Central memory CD8-positive, alpha-beta T cell (primary cell): ENCODE measurements at regions not wholly inside any gene's neighbourhood (a gene's known extent, or its start where the extent isn't known, plus 50 kb on each side); places are given as distances from the start of the nearest gene placed in this dataset.

ENCODE experiments used
- ATAC-seq: fragments of 150-1000 bp; cut with Tn5 transposase; replicated peaks from 2 replicates; pipeline ENCODE4 v1.10.0; 2022; ENCODE audit warnings: mild to moderate bottlenecking, moderate FRiP score, moderate number of reproducible peaks; ENCODE audit not compliant: poor library complexity, severe bottlenecking; ENCODE audit errors: extremely low read depth
- DNase-seq, 2 donors: peaks; one replicate each; pipeline ENCODE4 v3.0.0; 2021; ENCODE audit warnings: low spot score in 2 of 2
- H3K27ac Mint-ChIP-seq: one replicate; pipeline ENCODE4 v1.8.0; 2022; ENCODE audit warnings: low read depth, mild to moderate bottlenecking, moderate library complexity, mixed read lengths
- H3K27me3 Mint-ChIP-seq: one replicate; pipeline ENCODE4 v1.8.0; 2022; ENCODE audit warnings: mixed read lengths
- H3K36me3 Mint-ChIP-seq: one replicate; pipeline ENCODE4 v1.8.0; 2022; ENCODE audit warnings: mild to moderate bottlenecking, moderate library complexity, mixed read lengths; ENCODE audit not compliant: insufficient read depth
- H3K4me1 Mint-ChIP-seq: one replicate; pipeline ENCODE4 v1.8.0; 2022; ENCODE audit warnings: mixed read lengths
- H3K4me3 Mint-ChIP-seq: one replicate; pipeline ENCODE4 v1.8.0; 2022; ENCODE audit warnings: mild to moderate bottlenecking, moderate library complexity, mixed read lengths
- H3K9me3 Mint-ChIP-seq: one replicate; pipeline ENCODE4 v1.8.0; 2022; ENCODE audit warnings: mixed read lengths

- DNase-seq, result no peak
- H3K4me1 Mint-ChIP-seq, result no peaks in the 10 kb centered on the region
- H3K27ac Mint-ChIP-seq, result no peak overlapping the region
- no peak for ATAC-seq
- no peaks in the 10 kb centered on the region for H3K36me3 Mint-ChIP-seq
- H3K9me3 Mint-ChIP-seq, result no peaks in the 10 kb centered on the region
- H3K4me3 Mint-ChIP-seq, result no peak overlapping the region
- H3K27me3 Mint-ChIP-seq, result peaks cover 5% of the 10 kb centered on the region
Measured at GRCh38 chr7:108719631-108720030, 150.0 kb downstream of the DNAJB9 start.

- no peaks in the 10 kb centered on the region for H3K27me3 Mint-ChIP-seq
- no peak overlapping the region for H3K27ac Mint-ChIP-seq
- no peak overlapping the region for H3K4me3 Mint-ChIP-seq
- DNase-seq, result no peak
- no peak for ATAC-seq
- no peaks in the 10 kb centered on the region for H3K4me1 Mint-ChIP-seq
- no peaks in the 10 kb centered on the region for H3K9me3 Mint-ChIP-seq
- H3K36me3 Mint-ChIP-seq, result no peaks in the 10 kb centered on the region
Measured at GRCh38 chr7:108722561-108722960, 152.9 kb downstream of the DNAJB9 start.

GRCh38 chr7:108723381-108723814, 153.7 kb downstream of the DNAJB9 start:
- DNase-seq (no peak), ATAC-seq (no peak)
- Mint-ChIP-seq H3K27ac (no peak overlapping the region), H3K4me1 (no peaks in the 10 kb centered on the region), H3K27me3 (no peaks in the 10 kb centered on the region), H3K36me3 (no peaks in the 10 kb centered on the region), H3K4me3 (no peak overlapping the region), H3K9me3 (no peaks in the 10 kb centered on the region)

DNA sequence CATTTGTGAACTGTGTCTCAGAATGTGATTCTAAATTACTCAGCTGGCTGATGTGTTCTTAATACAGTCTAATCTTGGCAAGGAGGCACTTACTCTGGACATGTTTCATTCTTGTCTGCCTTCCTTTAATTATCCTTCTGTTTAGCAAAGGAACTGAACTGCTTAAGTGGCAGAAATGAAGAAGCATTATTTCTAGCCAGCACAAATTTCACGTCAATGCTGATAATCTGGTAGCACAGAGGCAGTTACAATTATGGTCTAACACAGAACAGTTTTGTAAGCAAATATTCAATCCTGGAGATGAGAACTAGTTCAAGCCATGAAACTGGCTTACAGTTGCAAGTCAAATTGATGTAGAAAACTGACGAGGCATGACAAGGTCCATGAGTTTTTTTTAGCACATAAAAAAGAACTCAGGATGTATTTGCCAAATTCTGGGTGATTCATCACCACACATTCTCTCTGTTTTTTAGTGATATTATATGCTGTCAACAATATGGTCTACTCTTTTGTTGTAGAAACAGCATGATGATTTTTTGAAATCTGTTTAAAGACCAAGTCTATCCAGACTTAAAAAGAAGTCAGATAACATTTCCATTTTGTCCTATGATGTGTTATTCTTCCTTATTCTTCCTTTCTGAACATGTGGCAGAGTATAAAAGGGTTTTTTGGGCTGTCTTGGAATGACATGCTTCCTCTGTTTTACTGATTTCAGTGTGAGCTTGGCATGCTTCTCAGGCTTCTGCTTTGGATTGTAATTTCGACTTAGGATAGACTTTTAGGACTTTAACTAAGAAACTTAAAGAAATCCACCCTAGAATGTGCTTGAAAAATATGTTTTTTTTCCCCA, 154.8 kb downstream of the DNAJB9 start:
- Mint-ChIP-seq H3K36me3 (no peaks in the 10 kb centered on the region), H3K4me3 (no peak overlapping the region), H3K9me3 (no peaks in the 10 kb centered on the region), H3K4me1 (no peaks in the 10 kb centered on the region), H3K27me3 (no peaks in the 10 kb centered on the region), H3K27ac (no peak overlapping the region)
- DNase-seq, result no peak
- no peak for ATAC-seq

DNA sequence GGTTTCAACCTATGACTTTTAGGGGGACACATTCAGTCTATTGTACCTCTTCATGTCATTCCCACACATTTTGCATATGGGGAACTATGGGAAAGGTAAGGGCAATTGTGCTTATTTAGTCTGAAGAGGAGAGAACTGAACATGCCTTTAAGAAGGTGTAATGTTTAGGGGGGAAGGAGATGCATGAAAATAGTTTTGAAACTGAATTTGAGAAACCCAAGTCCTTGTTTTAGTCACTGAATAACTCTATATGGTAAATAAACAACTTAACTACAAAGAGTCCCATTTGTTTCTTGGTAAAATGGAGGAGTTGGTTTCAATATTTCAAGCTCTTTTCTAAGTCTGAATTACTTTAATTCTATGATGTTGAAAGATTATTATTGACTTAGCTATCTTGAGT, 166.1 kb downstream of the DNAJB9 start:
- Mint-ChIP-seq H3K36me3 (no peaks in the 10 kb centered on the region), H3K27me3 (no peaks in the 10 kb centered on the region), H3K4me1 (no peaks in the 10 kb centered on the region), H3K4me3 (no peak overlapping the region), H3K27ac (no peak overlapping the region), H3K9me3 (peaks cover 5% of the 10 kb centered on the region)
- DNase-seq (no peak), ATAC-seq (no peak)

- Mint-ChIP-seq H3K27ac (no peak overlapping the region), H3K9me3 (peaks cover 5% of the 10 kb centered on the region), H3K36me3 (no peaks in the 10 kb centered on the region), H3K4me3 (no peak overlapping the region), H3K4me1 (no peaks in the 10 kb centered on the region), H3K27me3 (no peaks in the 10 kb centered on the region)
- DNase-seq (no peak), ATAC-seq (no peak)
Measured at GRCh38 chr7:108736221-108736891, 166.7 kb downstream of the DNAJB9 start.

DNA sequence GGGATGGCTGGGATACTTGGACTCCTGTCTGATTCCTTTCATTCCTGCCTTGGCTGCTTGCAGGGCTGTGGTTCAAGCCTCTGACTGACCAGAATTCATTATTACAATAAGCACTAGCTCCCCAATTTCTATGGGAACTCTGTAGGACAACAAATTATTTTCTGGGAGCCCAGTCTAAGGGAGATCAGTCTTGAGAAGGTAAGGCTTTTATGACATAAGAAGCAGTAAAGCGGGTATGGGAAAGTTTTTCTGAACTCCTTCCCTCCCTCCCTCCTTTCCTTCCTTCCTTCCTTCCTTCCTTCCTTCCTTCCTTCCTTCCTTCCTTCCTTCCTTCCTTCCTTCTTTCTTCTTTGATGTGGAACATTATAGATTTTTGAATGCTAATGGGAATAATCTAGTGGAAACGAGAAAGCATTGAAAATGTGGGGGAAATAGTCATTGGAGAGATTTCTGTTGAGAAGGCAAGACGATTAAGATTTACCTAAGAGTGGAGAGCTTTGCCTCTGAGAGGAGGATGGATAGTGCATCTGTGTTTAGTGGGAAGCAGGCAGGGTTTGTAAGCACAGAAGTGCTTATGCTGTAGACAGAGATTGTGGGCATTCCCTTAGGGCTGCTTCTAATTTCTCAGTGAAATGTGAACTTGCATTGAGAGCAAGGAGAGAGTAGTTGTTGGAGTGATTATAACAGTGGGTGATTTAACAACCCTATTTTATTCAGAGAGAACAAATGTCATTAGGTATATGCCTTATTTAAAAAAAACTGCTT, 201.5 kb downstream of the DNAJB9 start:
- no peaks in the 10 kb centered on the region for H3K36me3 Mint-ChIP-seq
- no peaks in the 10 kb centered on the region for H3K4me1 Mint-ChIP-seq
- H3K27me3 Mint-ChIP-seq, result no peaks in the 10 kb centered on the region
- no peak overlapping the region for H3K4me3 Mint-ChIP-seq
- ATAC-seq (no peak), DNase-seq (no peak)
- H3K9me3 Mint-ChIP-seq, result no peaks in the 10 kb centered on the region
- no peak overlapping the region for H3K27ac Mint-ChIP-seq

GRCh38 chr7:108771853-108772252, 202.2 kb downstream of the DNAJB9 start:
- H3K27ac Mint-ChIP-seq, result no peak overlapping the region
- H3K36me3 Mint-ChIP-seq, result no peaks in the 10 kb centered on the region
- H3K4me3 Mint-ChIP-seq, result no peak overlapping the region
- ATAC-seq (no peak), DNase-seq (no peak)
- H3K4me1 Mint-ChIP-seq, result no peaks in the 10 kb centered on the region
- no peaks in the 10 kb centered on the region for H3K9me3 Mint-ChIP-seq
- no peaks in the 10 kb centered on the region for H3K27me3 Mint-ChIP-seq

GRCh38 chr7:108777966-108778365, 208.3 kb downstream of the DNAJB9 start:
- Mint-ChIP-seq H3K36me3 (no peaks in the 10 kb centered on the region), H3K27ac (no peak overlapping the region), H3K27me3 (no peaks in the 10 kb centered on the region), H3K9me3 (no peaks in the 10 kb centered on the region), H3K4me1 (no peaks in the 10 kb centered on the region), H3K4me3 (no peak overlapping the region)
- DNase-seq, result no peak
- no peak for ATAC-seq

- Mint-ChIP-seq H3K9me3 (peaks cover 8% of the 10 kb centered on the region), H3K36me3 (no peaks in the 10 kb centered on the region), H3K27me3 (no peaks in the 10 kb centered on the region)
Measured at GRCh38 chr7:108789451-108789850, 219.8 kb downstream of the DNAJB9 start.

GRCh38 chr7:108794466-108794865, 224.8 kb downstream of the DNAJB9 start:
- Mint-ChIP-seq H3K36me3 (no peaks in the 10 kb centered on the region), H3K9me3 (peaks cover 10% of the 10 kb centered on the region), H3K27me3 (no peaks in the 10 kb centered on the region), H3K4me1 (no peaks in the 10 kb centered on the region), H3K4me3 (no peak overlapping the region), H3K27ac (no peak overlapping the region)
- DNase-seq, result no peak
- ATAC-seq, result no peak

More at GRCh38 chr7:108789451-108789850, 219.8 kb downstream of the DNAJB9 start:
- Mint-ChIP-seq H3K4me3 (no peak overlapping the region), H3K27ac (no peak overlapping the region), H3K4me1 (no peaks in the 10 kb centered on the region)
- DNase-seq (no peak), ATAC-seq (no peak)

DNA sequence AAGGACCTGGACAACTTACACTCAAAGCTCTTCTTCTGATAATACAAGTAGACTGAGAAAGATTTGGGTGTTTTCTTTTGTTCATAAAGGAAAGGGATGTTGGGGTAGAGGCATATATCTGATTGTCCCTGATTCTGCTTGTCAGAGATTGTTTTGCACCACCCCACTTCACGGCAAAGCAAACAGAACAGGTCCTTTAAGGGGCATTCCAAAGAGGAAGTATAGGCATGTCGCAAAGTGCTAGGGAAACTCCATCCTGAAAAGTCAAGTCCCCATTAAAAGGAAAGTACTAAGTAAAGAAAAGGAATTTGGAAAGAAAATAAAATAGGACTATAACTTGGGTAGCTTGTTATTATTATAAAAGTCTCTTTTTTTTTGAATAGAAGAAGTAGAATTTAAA, 233.0 kb downstream of the DNAJB9 start:
- DNase-seq (no peak), ATAC-seq (no peak)
- H3K4me1 Mint-ChIP-seq, result no peaks in the 10 kb centered on the region
- no peaks in the 10 kb centered on the region for H3K36me3 Mint-ChIP-seq
- H3K27me3 Mint-ChIP-seq, result no peaks in the 10 kb centered on the region
- peaks cover 18% of the 10 kb centered on the region for H3K9me3 Mint-ChIP-seq
- H3K27ac Mint-ChIP-seq, result no peak overlapping the region
- no peak overlapping the region for H3K4me3 Mint-ChIP-seq
